ENCODE measurements at regions not wholly inside any gene's neighbourhood (a gene's known extent, or its start where the extent isn't known, plus 50 kb on each side); places are given as distances from the start of the nearest gene placed in this dataset.

DNA sequence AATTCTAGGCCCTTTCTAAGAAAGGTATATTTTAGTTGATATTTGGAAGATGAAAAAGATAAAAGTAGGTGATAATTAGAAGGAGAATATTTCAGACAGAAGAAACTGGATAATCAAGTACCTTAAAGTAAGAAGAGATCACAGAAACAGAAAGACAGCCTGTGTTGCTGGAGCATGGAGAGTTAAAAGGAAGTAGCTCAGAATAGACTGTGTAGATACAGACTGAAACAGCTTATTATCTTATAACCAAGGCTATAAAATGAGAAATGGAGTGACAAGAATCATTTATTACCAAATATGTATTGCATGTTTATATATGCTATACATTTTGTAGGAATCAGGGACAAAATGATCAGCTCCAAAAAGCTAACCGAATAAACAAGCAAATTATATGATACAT lies 1120.3 kb downstream of the BRINP3 start:
- Histone ChIP-seq H3K4me1 (ENCODE audit: control insufficient read depth in 2 of 3, insufficient read depth in 2 of 3, low read depth in 1 of 3, low read length in 3 of 3) (no peaks in the 10 kb centered on the region), H3K27ac (ENCODE audit: low read depth in 2 of 2, low read length in 2 of 2) (no peak overlapping the region), H3K9me3 (ENCODE audit: control insufficient read depth in 2 of 3, insufficient read depth in 1 of 3, low read length in 3 of 3) (no peaks in the 10 kb centered on the region), H3K27me3 (ENCODE audit: control insufficient read depth, insufficient read depth, low read length) (no peaks in the 10 kb centered on the region), H3K36me3 (ENCODE audit: control insufficient read depth in 2 of 3, insufficient read depth in 3 of 3, low read length in 3 of 3) (no peaks in the 10 kb centered on the region), H3K4me3 (ENCODE audit: low read length in 3 of 3) (no peak overlapping the region), H3K9ac (ENCODE audit: low read length in 3 of 3) (no peak overlapping the region)
- TF ChIP-seq, protein P1, sequence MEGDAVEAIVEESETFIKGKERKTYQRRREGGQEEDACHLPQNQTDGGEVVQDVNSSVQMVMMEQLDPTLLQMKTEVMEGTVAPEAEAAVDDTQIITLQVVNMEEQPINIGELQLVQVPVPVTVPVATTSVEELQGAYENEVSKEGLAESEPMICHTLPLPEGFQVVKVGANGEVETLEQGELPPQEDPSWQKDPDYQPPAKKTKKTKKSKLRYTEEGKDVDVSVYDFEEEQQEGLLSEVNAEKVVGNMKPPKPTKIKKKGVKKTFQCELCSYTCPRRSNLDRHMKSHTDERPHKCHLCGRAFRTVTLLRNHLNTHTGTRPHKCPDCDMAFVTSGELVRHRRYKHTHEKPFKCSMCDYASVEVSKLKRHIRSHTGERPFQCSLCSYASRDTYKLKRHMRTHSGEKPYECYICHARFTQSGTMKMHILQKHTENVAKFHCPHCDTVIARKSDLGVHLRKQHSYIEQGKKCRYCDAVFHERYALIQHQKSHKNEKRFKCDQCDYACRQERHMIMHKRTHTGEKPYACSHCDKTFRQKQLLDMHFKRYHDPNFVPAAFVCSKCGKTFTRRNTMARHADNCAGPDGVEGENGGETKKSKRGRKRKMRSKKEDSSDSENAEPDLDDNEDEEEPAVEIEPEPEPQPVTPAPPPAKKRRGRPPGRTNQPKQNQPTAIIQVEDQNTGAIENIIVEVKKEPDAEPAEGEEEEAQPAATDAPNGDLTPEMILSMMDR (IDR thresholded peaks at IDR 0.05; ENCODE audit: borderline replicate concordance, extremely low read depth, insufficient read depth) = no peak
- no peak for FAIRE-seq
- DNase-seq = no peak
- intact Hi-C loops (cut with DNase I) = no loop called here

DNA sequence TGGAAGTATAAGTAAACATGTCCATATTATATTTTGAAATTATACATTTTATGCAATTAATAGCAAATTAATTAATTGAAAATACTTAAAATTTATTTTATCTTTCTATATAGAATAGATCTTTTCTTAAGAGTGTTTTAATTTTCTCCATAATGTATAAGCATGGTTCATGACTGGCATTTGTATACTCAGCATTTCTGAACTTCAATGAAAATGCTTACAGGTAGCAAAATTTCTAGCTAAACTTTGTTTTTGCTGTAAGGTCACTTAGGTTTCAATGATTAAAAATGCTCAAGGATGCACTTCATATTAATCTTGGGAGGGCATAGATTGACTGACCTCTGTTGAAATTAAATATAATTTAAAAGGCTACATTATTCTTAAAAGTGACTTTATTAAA lies 1108.1 kb downstream of the BRINP3 start:
- Histone ChIP-seq H3K9ac (ENCODE audit: low read length in 3 of 3) (no peak overlapping the region), H3K4me3 (ENCODE audit: low read length in 3 of 3) (no peak overlapping the region), H3K4me1 (ENCODE audit: control insufficient read depth in 2 of 3, insufficient read depth in 2 of 3, low read depth in 1 of 3, low read length in 3 of 3) (no peaks in the 10 kb centered on the region), H3K27ac (ENCODE audit: low read depth in 2 of 2, low read length in 2 of 2) (no peak overlapping the region), H3K36me3 (ENCODE audit: control insufficient read depth in 2 of 3, insufficient read depth in 3 of 3, low read length in 3 of 3) (no peaks in the 10 kb centered on the region), H3K27me3 (ENCODE audit: control insufficient read depth, insufficient read depth, low read length) (no peaks in the 10 kb centered on the region), H3K9me3 (ENCODE audit: control insufficient read depth in 2 of 3, insufficient read depth in 1 of 3, low read length in 3 of 3) (no peaks in the 10 kb centered on the region)
- FAIRE-seq = no peak
- intact Hi-C loops (cut with DNase I) = no loop called here
- DNase-seq = no peak
- TF ChIP-seq, protein P1 (IDR thresholded peaks at IDR 0.05; ENCODE audit: borderline replicate concordance, extremely low read depth, insufficient read depth) = no peak

DNA sequence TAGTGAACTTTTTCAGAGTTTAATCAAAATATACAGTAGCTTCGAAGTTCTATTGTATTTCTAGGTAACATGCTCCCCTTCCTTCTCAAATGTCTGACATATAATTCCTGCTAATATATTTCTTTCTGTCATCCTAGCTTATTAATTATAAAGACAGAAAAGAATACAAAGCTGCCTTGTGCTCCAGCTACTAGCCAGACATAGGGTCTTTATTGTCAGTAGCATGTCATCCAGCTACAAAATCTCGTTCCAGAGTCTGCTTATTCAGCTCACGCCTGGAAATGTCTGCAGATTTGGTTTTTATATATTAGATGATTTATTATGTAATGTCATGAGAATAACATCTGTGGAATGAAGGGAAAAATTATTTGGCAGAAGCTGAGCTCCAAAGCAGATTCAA lies 1102.8 kb downstream of the BRINP3 start:
- H3K9me3 ChIP-seq (ENCODE audit: control insufficient read depth in 2 of 3, insufficient read depth in 1 of 3, low read length in 3 of 3) = no peaks in the 10 kb centered on the region
- H3K27me3 ChIP-seq (ENCODE audit: control insufficient read depth, insufficient read depth, low read length) = no peaks in the 10 kb centered on the region
- no peaks in the 10 kb centered on the region for H3K36me3 ChIP-seq (ENCODE audit: control insufficient read depth in 2 of 3, insufficient read depth in 3 of 3, low read length in 3 of 3)
- DNase-seq (no peak), FAIRE-seq (no peak)
- intact Hi-C loops (cut with DNase I) = no loop called here
- H3K4me1 ChIP-seq (ENCODE audit: control insufficient read depth in 2 of 3, insufficient read depth in 2 of 3, low read depth in 1 of 3, low read length in 3 of 3) = no peaks in the 10 kb centered on the region
- TF ChIP-seq, protein P1 (IDR thresholded peaks at IDR 0.05; ENCODE audit: borderline replicate concordance, extremely low read depth, insufficient read depth) = no peak
- H3K27ac ChIP-seq (ENCODE audit: low read depth in 2 of 2, low read length in 2 of 2) = no peak overlapping the region
- H3K9ac ChIP-seq (ENCODE audit: low read length in 3 of 3) = no peak overlapping the region
- H3K4me3 ChIP-seq (ENCODE audit: low read length in 3 of 3) = no peak overlapping the region

DNA sequence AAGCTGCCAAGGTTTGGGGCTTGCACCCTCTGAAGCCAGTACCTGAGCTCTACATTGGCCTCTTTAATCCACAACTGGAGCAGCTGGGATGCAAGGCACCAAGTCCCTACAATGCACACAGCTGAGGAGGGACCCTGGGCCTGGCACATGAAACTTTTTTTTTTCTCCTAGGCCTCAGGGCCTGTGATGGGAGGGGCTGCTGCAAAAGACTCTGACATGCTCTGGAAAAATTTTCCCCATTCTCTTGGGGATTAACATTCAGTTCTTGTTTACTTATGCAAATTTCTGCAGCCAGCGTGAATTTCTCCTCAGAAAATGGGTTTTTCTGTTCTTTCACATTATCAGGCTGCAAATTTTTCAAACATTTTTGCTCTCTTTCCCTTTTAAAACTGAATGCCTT lies 1072.2 kb downstream of the BRINP3 start:
- H3K4me1 ChIP-seq (ENCODE audit: control insufficient read depth in 2 of 3, insufficient read depth in 2 of 3, low read depth in 1 of 3, low read length in 3 of 3) = no peaks in the 10 kb centered on the region
- no peaks in the 10 kb centered on the region for H3K36me3 ChIP-seq (ENCODE audit: control insufficient read depth in 2 of 3, insufficient read depth in 3 of 3, low read length in 3 of 3)
- no peak overlapping the region for H3K9ac ChIP-seq (ENCODE audit: low read length in 3 of 3)
- no peak for DNase-seq
- intact Hi-C loops (cut with DNase I) = no loop called here
- FAIRE-seq = no peak
- H3K9me3 ChIP-seq (ENCODE audit: control insufficient read depth in 2 of 3, insufficient read depth in 1 of 3, low read length in 3 of 3) = peaks cover 0 to 2% (median 0%) of the 10 kb centered on the region in 3 donors
- no peak overlapping the region for H3K4me3 ChIP-seq (ENCODE audit: low read length in 3 of 3)
- H3K27me3 ChIP-seq (ENCODE audit: control insufficient read depth, insufficient read depth, low read length) = no peaks in the 10 kb centered on the region
- TF ChIP-seq, protein P1 (IDR thresholded peaks at IDR 0.05; ENCODE audit: borderline replicate concordance, extremely low read depth, insufficient read depth) = no peak
- no peak overlapping the region for H3K27ac ChIP-seq (ENCODE audit: low read depth in 2 of 2, low read length in 2 of 2)
